Keratinocyte (primary cell): ENCODE measurements at regions not wholly inside any gene's neighbourhood (a gene's known extent, or its start where the extent isn't known, plus 50 kb on each side); places are given as distances from the start of the nearest gene placed in this dataset.
A peak's percentile ranks its signal among the peaks of the same experiment; 100 is the strongest.

Source experiments
- DNase-seq: peaks from one replicate; pipeline ENCODE4 v3.0.0-alpha.2; 2011; ENCODE audit warnings: low read depth, missing footprints, low spot score
- FAIRE-seq: peaks from 2 replicates; lab custom pipeline; 2011; peaks lifted over from hg19 to GRCh38; lab: Jason Lieb, UNC
- H2AFZ ChIP-seq: 2 replicates; pipeline ENCODE4 v1.6.0; 2012; ENCODE audit warnings: low read length, control low read depth, inconsistent platforms; ENCODE audit not compliant: control insufficient read depth
- H3K27ac ChIP-seq: 2 replicates; pipeline ENCODE4 v1.5.1; 2011; ENCODE audit warnings: low read length; ENCODE audit not compliant: control insufficient read depth, insufficient read depth
- H3K27me3 ChIP-seq: 3 replicates; pipeline ENCODE4 v1.6.0; 2011; ENCODE audit warnings: low read length; ENCODE audit not compliant: control insufficient read depth, insufficient read depth; ENCODE audit errors: extremely low read depth
- H3K36me3 ChIP-seq, 2 experiments: 2 replicates in 1 of 2; 3 replicates in 1 of 2; pipeline ENCODE4 v1.5.1; 2011; ENCODE audit warnings: low read length in 2 of 2, mild to moderate bottlenecking in 1 of 2; ENCODE audit not compliant: control insufficient read depth in 2 of 2, insufficient read depth in 2 of 2; ENCODE audit errors: extremely low read depth in 1 of 2
- H3K4me1 ChIP-seq: 3 replicates; pipeline ENCODE4 v1.5.1; 2011; ENCODE audit warnings: low read length; ENCODE audit not compliant: control insufficient read depth, insufficient read depth; ENCODE audit errors: extremely low read depth
- H3K4me2 ChIP-seq: 3 replicates; pipeline ENCODE4 v1.6.0; 2011; ENCODE audit warnings: low read depth, low read length; ENCODE audit not compliant: control insufficient read depth, insufficient read depth; ENCODE audit errors: extremely low read depth
- H3K4me3 ChIP-seq, 3 experiments: fragments of 200-600 bp in 1 of 3; sonication (generic) in 1 of 3; 2 replicates in 2 of 3; 3 replicates in 1 of 3; pipeline ENCODE4 v1.5.1; 2011 to 2016; ENCODE audit warnings: low read length in 3 of 3, mild to moderate bottlenecking in 3 of 3, control low read depth in 2 of 3, inconsistent platforms in 1 of 3, low read depth in 1 of 3, mixed read lengths in 1 of 3, mixed run types in 1 of 3, moderate library complexity in 1 of 3; ENCODE audit not compliant: control insufficient read depth in 2 of 3, insufficient read depth in 2 of 3; ENCODE audit errors: extremely low read depth in 1 of 3
- H3K79me2 ChIP-seq: 2 replicates; pipeline ENCODE4 v1.6.0; 2012; ENCODE audit warnings: low read length; ENCODE audit not compliant: control insufficient read depth, insufficient read depth
- H3K9ac ChIP-seq: 3 replicates; pipeline ENCODE4 v1.6.0; 2011; ENCODE audit warnings: low read length; ENCODE audit not compliant: control insufficient read depth, insufficient read depth; ENCODE audit errors: extremely low read depth
- H3K9me1 ChIP-seq: 3 replicates; pipeline ENCODE4 v1.6.0; 2011; ENCODE audit warnings: low read length; ENCODE audit not compliant: control insufficient read depth, insufficient read depth; ENCODE audit errors: extremely low read depth
- H3K9me3 ChIP-seq: 2 replicates; pipeline ENCODE4 v1.5.1; 2012; ENCODE audit warnings: low read depth, low read length; ENCODE audit not compliant: control insufficient read depth
- H4K20me1 ChIP-seq: 3 replicates; pipeline ENCODE4 v1.6.0; 2011; ENCODE audit warnings: low read length; ENCODE audit not compliant: control insufficient read depth, insufficient read depth; ENCODE audit errors: extremely low read depth
- CTCF ChIP-seq, 3 experiments: IDR thresholded peaks in 1 of 3; conservative IDR thresholded peaks in 1 of 3; optimal IDR thresholded peaks in 1 of 3; 2 replicates in 2 of 3; 3 replicates in 1 of 3; pipeline versions ENCODE3 to v1.5.1; 2011; ENCODE audit warnings: low read length in 3 of 3, mild to moderate bottlenecking in 3 of 3, moderate library complexity in 2 of 3, control low read depth in 1 of 3, inconsistent platforms in 1 of 3; ENCODE audit not compliant: insufficient read depth in 2 of 3; ENCODE audit errors: extremely low read depth in 1 of 3
- EZH2 ChIP-seq: IDR thresholded peaks from one replicate; pipeline ENCODE4 v1.6.1; 2012; ENCODE audit warnings: inconsistent platforms, mild to moderate bottlenecking, low read length, moderate library complexity
- dilution Hi-C: fragments of 300-500 bp; cut with MboI; formaldehyde crosslinking; loops from one replicate; pipeline ENCODE4 v1.7.0; 2020; ENCODE audit warnings: low sequenced_read_pairs; ENCODE audit not compliant: extremely low pct_ligation_motif_present

DNA sequence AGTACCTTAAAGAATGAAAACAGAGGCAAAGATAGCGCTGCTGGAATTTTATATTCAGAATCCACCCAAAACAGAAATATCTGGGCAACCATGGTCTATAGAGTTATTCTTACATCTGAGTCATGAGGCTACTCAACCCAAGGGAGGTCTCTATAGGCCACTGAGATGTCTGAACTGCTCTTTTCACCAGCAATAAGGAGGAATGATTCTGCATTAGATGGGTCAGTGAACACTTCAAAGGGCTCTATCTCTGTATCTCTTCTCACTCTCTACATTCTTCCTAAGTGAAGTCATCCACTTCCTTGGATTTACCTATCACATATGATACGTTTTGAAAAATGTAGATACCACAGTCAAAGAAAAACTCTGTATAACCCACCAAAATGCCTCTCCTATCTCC is 90.2 kb upstream of the NGF start:
- DNase-seq (no peak), FAIRE-seq (peak; percentile 44)
- H3K27ac ChIP-seq: no peak overlapping the region
- no peak for TF ChIP-seq CTCF (optimal IDR thresholded peaks at IDR 0.05 in 1 of 3, IDR thresholded peaks at IDR 0.05 in 1 of 3, conservative IDR thresholded peaks at IDR 0.05 in 1 of 3; ENCODE audit: extremely low read depth in 1 of 3, insufficient read depth in 2 of 3, low read length in 3 of 3)
- TF ChIP-seq EZH2: no peak
- H3K4me3 ChIP-seq: no peak overlapping the region
- no peaks in the 10 kb centered on the region for H3K36me3 ChIP-seq
- no peaks in the 10 kb centered on the region for H3K9me1 ChIP-seq
- H2AFZ ChIP-seq: no peak overlapping the region
- no peaks in the 10 kb centered on the region for H3K79me2 ChIP-seq
- dilution Hi-C loops: no loop called here
- no peak overlapping the region for H3K9ac ChIP-seq
- no peaks in the 10 kb centered on the region for H3K9me3 ChIP-seq
- H3K4me1 ChIP-seq: peaks cover 33% of the 10 kb centered on the region
- H3K27me3 ChIP-seq: no peaks in the 10 kb centered on the region
- H3K4me2 ChIP-seq: no peak overlapping the region
- H4K20me1 ChIP-seq: no peaks in the 10 kb centered on the region

- Histone ChIP-seq H3K9me3 (no peaks in the 10 kb centered on the region), H3K9me1 (no peaks in the 10 kb centered on the region), H3K4me3 (no peak overlapping the region), H4K20me1 (no peaks in the 10 kb centered on the region), H3K79me2 (no peaks in the 10 kb centered on the region), H2AFZ (no peak overlapping the region), H3K9ac (no peak overlapping the region), H3K27me3 (no peaks in the 10 kb centered on the region), H3K4me1 (peaks cover 31% of the 10 kb centered on the region), H3K4me2 (no peak overlapping the region), H3K36me3 (no peaks in the 10 kb centered on the region), H3K27ac (no peak overlapping the region)
- DNase-seq (no peak), FAIRE-seq (no peak)
- dilution Hi-C loops: no loop called here
- TF ChIP-seq EZH2: no peak
- no peak for TF ChIP-seq CTCF (optimal IDR thresholded peaks at IDR 0.05 in 1 of 3, IDR thresholded peaks at IDR 0.05 in 1 of 3, conservative IDR thresholded peaks at IDR 0.05 in 1 of 3; ENCODE audit: extremely low read depth in 1 of 3, insufficient read depth in 2 of 3, low read length in 3 of 3)
These were observed 88.9 kb upstream of the NGF start for GRCh38 chr1:115426956-115427355.
